ENCODE measurements at regions not wholly inside any gene's neighbourhood (a gene's known extent, or its start where the extent isn't known, plus 50 kb on each side); places are given as distances from the start of the nearest gene placed in this dataset.

DNA sequence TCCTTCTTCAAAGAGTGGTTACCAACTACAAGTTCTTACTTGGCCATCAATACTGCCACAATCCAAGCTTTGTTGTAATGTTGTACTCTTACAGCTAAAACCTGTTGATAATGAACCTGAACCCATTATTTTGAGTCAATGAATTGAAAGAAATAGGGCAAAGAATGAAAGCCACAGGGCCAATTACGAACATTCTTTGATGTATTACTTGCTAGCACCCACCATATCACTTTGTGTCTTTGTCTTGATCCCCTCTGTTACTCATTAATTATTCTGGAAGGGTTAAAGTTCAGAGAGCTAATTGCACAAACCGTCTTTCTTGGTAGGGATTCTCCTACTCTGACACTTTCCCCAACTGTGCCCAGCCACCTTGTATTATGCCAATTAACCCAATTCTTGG lies 53.2 kb upstream of the TFEC start:
- DNase-seq (ENCODE audit: low read depth), result no peak
- H3K4me3 ChIP-seq (ENCODE audit: low read depth, low read length), result no peak overlapping the region

DNA sequence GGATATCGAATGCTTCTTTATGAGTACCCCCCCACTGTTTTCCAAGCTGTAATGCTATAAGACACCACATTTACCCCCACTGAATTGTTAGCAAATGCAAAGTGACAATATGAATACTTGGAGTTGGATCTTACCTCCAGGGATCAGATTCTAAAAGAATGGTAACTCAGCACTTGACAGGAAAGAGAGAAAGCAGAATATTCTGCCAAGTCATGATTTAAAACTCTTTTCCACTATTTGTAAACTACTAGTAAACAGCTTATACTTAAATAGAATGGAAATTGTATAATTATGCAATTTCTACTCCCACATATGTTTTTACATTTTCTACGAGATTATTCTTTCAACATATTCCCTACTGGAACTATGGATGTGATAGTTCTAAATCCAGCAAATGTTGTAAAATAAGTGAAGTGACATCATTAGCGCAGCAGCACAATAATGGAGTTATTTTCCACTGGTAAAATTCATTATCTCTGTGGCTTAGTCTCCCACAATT lies 56.0 kb upstream of the TFEC start:
- DNase-seq (ENCODE audit: low read depth), result no peak
- H3K4me3 ChIP-seq (ENCODE audit: low read depth, low read length), result no peak overlapping the region

- no peak for DNase-seq (ENCODE audit: low read depth)
- no peak overlapping the region for H3K4me3 ChIP-seq (ENCODE audit: low read depth, low read length)
These were observed 56.7 kb upstream of the TFEC start for GRCh38 chr7:116087291-116087690.

DNA sequence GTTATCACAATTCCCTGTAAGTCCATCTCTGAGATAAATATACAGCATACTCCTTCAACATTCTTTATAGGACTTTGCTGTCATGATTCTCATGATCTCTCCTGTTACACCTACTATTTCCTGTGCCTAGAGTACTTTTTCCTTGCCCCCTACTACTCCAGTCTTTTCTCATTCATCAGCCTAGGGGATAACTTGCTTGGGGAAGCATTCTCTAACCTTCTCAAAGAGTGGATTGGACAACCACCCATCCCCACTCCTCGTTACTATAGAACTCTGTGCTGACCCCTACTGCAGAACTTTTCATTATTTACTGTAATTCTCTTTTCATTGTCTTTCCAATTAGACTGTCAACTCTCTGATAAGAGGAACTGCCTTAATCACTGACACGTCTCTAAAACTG lies 57.4 kb upstream of the TFEC start:
- DNase-seq (ENCODE audit: low read depth), result no peak
- H3K4me3 ChIP-seq (ENCODE audit: low read depth, low read length), result no peak overlapping the region

DNA sequence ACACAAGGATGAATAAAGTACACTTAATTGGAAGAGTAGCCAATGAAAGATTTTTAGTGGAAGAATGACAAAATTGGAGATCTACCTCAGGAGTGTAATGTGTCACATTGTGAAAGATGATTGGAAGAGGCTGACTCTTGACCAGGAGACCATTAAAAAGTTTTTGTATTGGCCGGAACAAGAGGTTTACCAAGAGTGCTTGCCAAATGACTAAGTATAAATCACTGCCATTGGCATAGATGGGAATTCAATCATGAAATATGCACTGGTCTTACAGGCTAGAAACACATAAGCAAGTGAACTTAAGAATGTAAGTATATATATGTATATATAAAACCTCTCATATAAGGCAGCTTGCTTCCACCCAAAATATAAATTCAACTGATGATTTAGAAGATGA lies 58.7 kb upstream of the TFEC start:
- DNase-seq (ENCODE audit: low read depth), result no peak
- no peak overlapping the region for H3K4me3 ChIP-seq (ENCODE audit: low read depth, low read length)

DNA sequence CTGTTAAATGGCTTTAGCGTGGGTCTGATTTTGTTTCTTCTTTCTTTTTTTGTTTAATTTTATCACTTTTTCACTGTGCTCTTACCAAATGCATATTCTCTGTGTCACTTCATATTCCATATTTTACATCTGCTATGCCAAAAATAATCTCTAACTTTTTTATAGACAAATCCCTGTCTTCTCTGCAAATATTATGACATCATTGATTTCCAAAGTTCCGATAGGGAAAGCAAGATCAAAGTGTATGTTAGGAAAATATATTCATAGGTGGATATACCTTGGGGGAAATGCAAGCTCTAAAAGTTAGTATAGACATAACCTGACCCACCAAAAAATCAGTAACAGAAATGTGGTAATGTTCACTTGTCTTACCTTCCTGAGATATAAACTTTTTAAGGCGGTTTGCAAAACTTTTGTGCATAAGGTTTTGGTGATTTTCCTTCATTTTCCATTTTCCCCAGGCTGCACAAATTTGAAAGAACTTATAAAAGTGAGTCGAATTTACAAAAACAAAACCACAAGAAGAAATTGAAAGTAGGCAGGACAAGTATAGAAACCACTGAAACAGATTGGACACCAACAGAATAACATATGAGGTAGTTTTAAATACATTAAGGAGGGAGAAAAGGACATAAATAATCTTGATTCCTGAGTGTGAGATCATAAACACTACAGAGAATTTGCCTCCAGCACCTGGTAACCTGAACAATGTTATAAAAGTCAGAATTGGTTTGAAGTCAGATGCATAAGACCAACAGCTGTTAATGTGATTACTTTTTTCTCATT lies 63.1 kb upstream of the TFEC start:
- no peak overlapping the region for H3K4me3 ChIP-seq (ENCODE audit: low read depth, low read length)
- no peak for DNase-seq (ENCODE audit: low read depth)

GRCh38 chr7:116095396-116095795 lies 64.8 kb upstream of the TFEC start:
- no peak overlapping the region for H3K4me3 ChIP-seq (ENCODE audit: low read depth, low read length)
- DNase-seq (ENCODE audit: low read depth), result no peak

- no peak overlapping the region for H3K4me3 ChIP-seq (ENCODE audit: low read depth, low read length)
- peak; percentile 41 for DNase-seq (ENCODE audit: low read depth)
These were observed 66.9 kb upstream of the TFEC start for GRCh38 chr7:116097365-116098009.

DNA sequence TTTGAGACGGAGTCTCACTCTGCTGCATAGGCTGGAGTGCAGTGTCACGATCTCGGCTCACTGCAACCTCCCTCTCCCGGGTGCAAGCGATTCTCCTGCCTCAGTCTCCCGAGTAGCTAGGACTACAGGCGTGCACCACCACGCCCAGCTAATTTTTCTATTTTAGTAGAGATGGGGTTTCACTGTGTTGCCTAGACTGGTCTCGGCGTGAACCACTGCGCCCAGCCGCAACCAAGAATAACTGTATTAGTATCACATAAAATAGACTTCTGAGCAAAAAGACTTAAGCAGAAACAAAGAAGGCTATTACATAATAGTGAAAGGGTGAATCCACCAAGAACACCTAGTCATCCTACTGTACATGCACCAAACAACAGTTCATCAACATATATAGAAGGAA lies 67.6 kb upstream of the TFEC start:
- no peak for DNase-seq (ENCODE audit: low read depth)
- H3K4me3 ChIP-seq (ENCODE audit: low read depth, low read length), result no peak overlapping the region

- no peak overlapping the region for H3K4me3 ChIP-seq (ENCODE audit: low read depth, low read length)
- no peak for DNase-seq (ENCODE audit: low read depth)
These were observed 70.1 kb upstream of the TFEC start for GRCh38 chr7:116100626-116101025.

DNA sequence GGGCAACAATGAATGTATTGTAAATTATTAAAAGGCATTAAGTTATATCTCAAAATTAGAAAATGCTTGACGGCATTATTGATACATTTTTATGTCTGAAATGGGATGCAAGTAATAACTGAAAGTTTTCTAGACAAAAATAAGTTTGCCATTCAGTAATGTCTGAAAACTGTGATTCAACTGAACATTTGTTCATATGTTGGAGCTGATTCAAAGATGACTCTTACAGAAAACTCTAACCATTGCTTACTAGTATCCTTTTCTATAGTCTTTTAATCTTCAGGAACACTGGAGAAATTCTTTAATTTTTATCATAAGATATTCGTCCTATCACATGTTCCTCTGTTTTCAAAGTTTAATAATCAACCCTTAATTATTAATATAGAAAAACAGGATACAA lies 71.1 kb upstream of the TFEC start:
- DNase-seq (ENCODE audit: low read depth), result no peak
- no peak overlapping the region for H3K4me3 ChIP-seq (ENCODE audit: low read depth, low read length)

DNA sequence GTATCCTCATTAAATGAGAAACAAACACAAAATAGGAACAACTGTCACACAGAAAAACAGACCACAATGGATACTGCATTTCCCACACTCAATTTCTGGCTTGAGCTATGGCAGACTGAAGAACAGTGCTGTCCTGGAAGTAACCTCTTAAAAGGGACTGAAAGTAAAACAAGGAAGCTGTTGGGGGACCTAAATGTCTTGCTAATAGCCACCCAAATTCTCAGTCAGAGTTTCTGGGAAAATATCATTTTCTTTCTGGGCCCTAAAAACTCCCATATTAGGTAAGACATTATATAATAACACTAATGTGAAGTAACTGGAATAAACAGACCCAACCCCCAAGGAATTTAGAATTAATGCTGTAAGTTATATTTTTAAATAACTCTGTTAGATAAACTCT lies 80.9 kb upstream of the TFEC start:
- no peak overlapping the region for H3K4me3 ChIP-seq (ENCODE audit: low read depth, low read length)
- DNase-seq (ENCODE audit: low read depth), result no peak

DNA sequence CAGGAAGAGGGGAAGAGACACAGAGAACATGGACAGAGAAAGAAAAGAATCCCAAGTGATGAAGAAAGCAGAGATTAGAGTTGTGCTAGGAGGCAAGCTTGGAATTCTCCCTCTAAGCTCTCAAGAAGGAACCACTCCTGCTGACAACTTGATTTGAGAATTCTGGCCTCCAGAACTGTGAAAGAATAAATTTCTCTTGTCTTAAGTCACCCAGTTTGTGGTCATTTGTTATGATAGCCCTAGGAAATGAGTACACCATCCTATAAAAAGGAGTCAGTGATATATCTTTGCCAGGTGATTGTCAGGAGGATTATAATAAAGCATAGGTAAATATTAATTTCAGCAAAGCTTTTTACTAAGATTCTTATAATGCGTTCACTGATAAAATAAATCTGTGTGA lies 82.7 kb upstream of the TFEC start:
- no peak for DNase-seq (ENCODE audit: low read depth)

GRCh38 chr7:116120839-116121238 lies 89.5 kb upstream of the TES start:
- no peak for DNase-seq (ENCODE audit: low read depth)
- no peak overlapping the region for H3K4me3 ChIP-seq (ENCODE audit: low read depth, low read length)

More for the DNA sequence above, 82.7 kb upstream of the TFEC start:
- H3K4me3 ChIP-seq (ENCODE audit: low read depth, low read length), result no peak overlapping the region

DNA sequence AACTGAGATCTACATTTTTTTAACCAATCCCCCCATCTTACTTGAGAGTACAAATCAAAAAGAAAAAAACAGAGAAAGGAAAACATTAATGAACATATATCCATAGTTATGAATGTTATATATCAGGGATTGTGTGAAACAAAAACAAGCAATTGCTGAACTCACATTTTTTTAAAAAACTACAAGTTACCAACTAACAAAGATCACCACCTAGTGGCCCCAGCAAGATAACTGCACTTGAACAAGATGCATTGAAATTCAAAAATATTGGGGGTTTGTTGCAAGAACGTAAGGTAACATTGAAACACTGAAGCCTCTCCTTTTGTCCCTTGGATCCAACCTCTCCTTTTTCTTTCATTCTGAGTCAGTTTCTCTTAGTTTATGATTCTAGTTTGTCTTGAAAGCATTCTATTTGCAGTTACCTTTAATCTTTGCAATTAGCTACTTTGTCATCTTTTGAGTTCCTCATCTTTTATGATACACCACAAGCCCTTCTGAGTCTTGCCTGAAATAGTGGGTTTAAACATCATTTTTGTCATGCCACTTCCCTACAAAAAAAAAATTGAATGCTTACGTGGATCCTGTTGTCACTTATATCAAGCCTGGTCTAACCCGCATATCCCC lies 87.3 kb upstream of the TES start:
- no peak overlapping the region for H3K4me3 ChIP-seq (ENCODE audit: low read depth, low read length)
- no peak for DNase-seq (ENCODE audit: low read depth)

DNA sequence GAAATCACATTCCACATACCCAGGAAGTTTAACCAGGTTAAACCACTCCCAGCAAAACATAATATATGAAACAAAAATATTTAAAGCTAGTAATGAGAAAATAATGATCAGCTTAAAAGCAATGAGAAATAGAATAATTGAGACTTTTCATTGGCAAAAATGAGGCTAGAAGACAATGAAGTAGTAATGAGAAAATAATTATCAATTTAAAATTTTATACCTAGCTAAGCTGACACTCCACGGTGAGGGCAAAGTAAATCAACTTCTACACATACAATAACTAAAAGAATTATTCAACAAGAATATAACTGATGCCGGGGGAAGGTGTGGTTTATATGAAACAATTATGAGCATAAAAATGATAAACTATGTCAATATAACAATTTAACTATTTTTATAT lies 82.2 kb upstream of the TES start:
- DNase-seq (ENCODE audit: low read depth), result no peak
- H3K4me3 ChIP-seq (ENCODE audit: low read depth, low read length), result no peak overlapping the region

GRCh38 chr7:116135306-116135705 lies 75.0 kb upstream of the TES start:
- DNase-seq (ENCODE audit: low read depth), result no peak

DNA sequence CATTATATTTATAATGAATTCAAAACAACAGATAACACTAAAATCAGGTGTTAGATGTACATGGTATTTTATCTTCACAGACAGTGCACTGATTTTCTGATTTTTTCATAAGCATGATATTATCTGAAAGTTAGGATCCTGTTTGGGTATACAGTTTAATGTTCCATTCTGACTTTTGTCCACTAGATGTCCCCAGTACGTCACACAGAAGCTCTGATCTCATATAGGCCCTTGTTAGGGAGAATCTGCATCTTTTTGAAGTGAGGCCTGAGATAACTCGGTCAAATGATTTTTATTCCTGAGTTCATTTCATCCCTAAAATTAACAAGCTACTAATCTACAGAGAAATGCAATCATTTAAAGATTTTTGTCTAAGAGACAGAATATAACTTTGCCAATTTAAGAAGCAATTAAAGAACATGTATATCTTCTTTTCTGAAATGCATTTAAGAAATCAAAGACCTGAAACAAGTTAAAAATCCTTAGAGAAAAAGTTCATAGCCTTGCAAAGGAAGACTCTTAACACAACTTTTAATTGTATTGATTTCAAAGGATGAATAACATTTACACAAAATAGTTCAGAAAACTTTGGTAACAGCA lies 72.0 kb upstream of the TES start:
- no peak overlapping the region for H3K4me3 ChIP-seq (ENCODE audit: low read depth, low read length)

More at GRCh38 chr7:116135306-116135705, 75.0 kb upstream of the TES start:
- H3K4me3 ChIP-seq (ENCODE audit: low read depth, low read length), result no peak overlapping the region

DNA sequence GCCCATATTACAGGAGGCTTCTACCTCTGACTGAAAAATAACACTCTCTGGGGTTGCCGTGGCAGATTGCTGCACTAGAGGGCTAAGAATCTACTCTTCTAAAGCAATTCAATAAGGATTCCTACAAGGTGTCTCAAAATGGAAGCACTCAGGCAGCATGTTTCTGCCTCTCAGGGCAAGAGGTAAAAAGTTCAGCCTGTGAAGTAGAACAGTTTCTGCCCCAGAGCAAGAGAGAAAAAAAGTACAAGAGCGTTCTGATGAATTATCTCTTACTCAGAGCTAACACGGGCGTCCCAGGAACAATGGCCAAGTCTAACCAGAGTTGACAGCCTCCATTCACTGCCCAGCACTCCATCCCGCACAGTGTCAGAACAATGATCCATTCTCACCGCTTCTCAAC lies 71.3 kb upstream of the TES start:
- DNase-seq (ENCODE audit: low read depth), result no peak

More for the DNA sequence above, 72.0 kb upstream of the TES start:
- no peak for DNase-seq (ENCODE audit: low read depth)

DNA sequence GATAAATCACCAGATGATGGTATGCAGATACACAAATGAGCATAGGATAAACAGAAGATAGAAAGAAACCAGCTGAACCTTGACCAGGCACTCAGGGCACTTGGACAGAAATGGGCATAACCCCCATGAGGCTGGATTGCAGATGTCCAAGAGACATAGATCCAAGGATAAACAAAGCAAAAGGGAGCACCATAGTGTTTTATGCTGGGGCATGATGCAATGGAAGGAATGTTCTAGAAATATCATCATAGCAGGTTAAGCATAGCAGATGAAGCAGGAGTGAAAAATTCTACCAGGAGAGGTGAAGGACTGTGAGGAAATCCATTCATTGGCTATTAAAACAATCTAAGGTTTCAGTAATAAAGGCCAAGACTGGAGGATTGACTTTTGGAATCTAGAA lies 70.5 kb upstream of the TES start:
- H3K4me3 ChIP-seq (ENCODE audit: low read depth, low read length), result no peak overlapping the region
- DNase-seq (ENCODE audit: low read depth), result no peak

More for the DNA sequence above, 71.3 kb upstream of the TES start:
- H3K4me3 ChIP-seq (ENCODE audit: low read depth, low read length), result no peak overlapping the region

All from skeletal muscle cell (primary cell).